ENCODE measurements at regions not wholly inside any gene's neighbourhood (a gene's known extent, or its start where the extent isn't known, plus 50 kb on each side); places are given as distances from the start of the nearest gene placed in this dataset.
"Not testable (repeated sequence)": the region's sequence is repeated elsewhere in the genome, so short reads cannot be mapped to it uniquely, and the experiment has no call there.

- peak; percentile 13 for FAIRE-seq
- no peaks in the 10 kb centered on the region for H3K4me1 ChIP-seq
- H3K4me3 ChIP-seq: no peak overlapping the region
- H3K9me3 ChIP-seq: 0 out of 3 replicates have a peak, but pooled peaks cover 2% of the 10 kb centered on the region
- ChIA-PET CTCF (no interaction called here), POLR2A (no interaction called here)
- no peak overlapping the region for H3K27ac ChIP-seq
- DNase-seq (ENCODE audit: low read depth in 1 of 2, low spot score in 1 of 2): no peak
- TF ChIP-seq GATA3 (IDR thresholded peaks at IDR 0.05; ENCODE audit: borderline replicate concordance) (no peak), PBX3 (IDR thresholded peaks at IDR 0.05) (no peak), POLR2A (IDR thresholded peaks at IDR 0.05; ENCODE audit: low read length) (no peak), FOSL2 (IDR thresholded peaks at IDR 0.05) (no peak), FOSL2 (CRISPR knock-in tag; IDR thresholded peaks at IDR 0.05) (no peak), RARB (CRISPR knock-in tag; IDR thresholded peaks at IDR 0.05) (no peak), EP300 (IDR thresholded peaks at IDR 0.05) (no peak), EHF (CRISPR knock-in tag; IDR thresholded peaks at IDR 0.05) (no peak), HOXB5 (CRISPR knock-in tag; IDR thresholded peaks at IDR 0.05) (no peak), KDM1A (IDR thresholded peaks at IDR 0.05; ENCODE audit: low read depth) (no peak)
- no peak for ATAC-seq
- H3K4me2 ChIP-seq: no peak overlapping the region
These were observed 212.9 kb downstream of the SYT10 start for GRCh38 chr12:33226671-33227070.

DNA sequence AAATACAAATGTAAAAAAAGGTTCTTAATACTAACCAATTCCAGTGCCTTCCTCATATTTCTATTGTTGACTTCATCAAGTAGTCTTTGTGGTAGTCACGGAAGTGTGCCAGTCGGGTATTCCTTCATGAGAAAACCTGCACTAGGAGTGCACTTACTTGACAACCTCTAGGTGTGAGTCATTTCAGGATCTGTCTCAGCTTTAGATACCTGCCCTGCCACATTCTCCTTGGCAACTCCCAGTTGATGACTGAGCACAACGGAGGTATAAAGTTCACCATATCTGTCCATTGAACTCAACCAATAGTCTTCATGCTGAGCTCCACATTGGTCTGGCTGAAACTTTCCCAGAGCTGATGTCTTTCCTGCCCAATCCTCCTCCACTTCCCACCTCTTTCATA lies 215.7 kb downstream of the SYT10 start:
- H3K4me1 ChIP-seq: no peaks in the 10 kb centered on the region
- no peak overlapping the region for H3K4me2 ChIP-seq
- no peak for TF ChIP-seq PHF8 (IDR thresholded peaks at IDR 0.05; ENCODE audit: borderline replicate concordance, low read depth)
- ATAC-seq (no peak), DNase-seq (ENCODE audit: low read depth in 1 of 2, low spot score in 1 of 2) (no peak), FAIRE-seq (no peak)
- no peak overlapping the region for H3K4me3 ChIP-seq
- H3K27ac ChIP-seq: no peak overlapping the region
- CTCF ChIA-PET: no interaction called here
- POLR2A ChIA-PET: no interaction called here
- H3K9me3 ChIP-seq: 0 out of 3 replicates have a peak, but pooled peaks cover 2% of the 10 kb centered on the region
- WGBS (ENCODE audit: missing lambda C conversion rate): 4% methylated on average over 3 of the region's 3 CpGs

- Histone ChIP-seq H3K4me1 (no peaks in the 10 kb centered on the region), H3K4me2 (no peak overlapping the region), H3K27ac (no peak overlapping the region), H3K4me3 (no peak overlapping the region), H3K9me3 (0 out of 3 replicates have a peak, but pooled peaks cover 2% of the 10 kb centered on the region)
- ChIA-PET CTCF (interaction anchor here (0.7 kb wide), 1 partner anchor 30 kb away, joined by 3 read pairs; no protein-coding TSS in a partner anchor), POLR2A (no interaction called here)
- DNase-seq (ENCODE audit: low read depth in 1 of 2, low spot score in 1 of 2): no peak
- WGBS (ENCODE audit: missing lambda C conversion rate): 17% methylated on average over 1 of the region's 4 CpGs
- no peak for TF ChIP-seq PHF8 (IDR thresholded peaks at IDR 0.05; ENCODE audit: borderline replicate concordance, low read depth)
- TF ChIP-seq HDAC2 (IDR thresholded peaks at IDR 0.05): no peak
- no peak for TF ChIP-seq FOSL2 (IDR thresholded peaks at IDR 0.05)
- TF ChIP-seq FOSL2 (CRISPR knock-in tag; IDR thresholded peaks at IDR 0.05): no peak
- TF ChIP-seq, protein P1, sequence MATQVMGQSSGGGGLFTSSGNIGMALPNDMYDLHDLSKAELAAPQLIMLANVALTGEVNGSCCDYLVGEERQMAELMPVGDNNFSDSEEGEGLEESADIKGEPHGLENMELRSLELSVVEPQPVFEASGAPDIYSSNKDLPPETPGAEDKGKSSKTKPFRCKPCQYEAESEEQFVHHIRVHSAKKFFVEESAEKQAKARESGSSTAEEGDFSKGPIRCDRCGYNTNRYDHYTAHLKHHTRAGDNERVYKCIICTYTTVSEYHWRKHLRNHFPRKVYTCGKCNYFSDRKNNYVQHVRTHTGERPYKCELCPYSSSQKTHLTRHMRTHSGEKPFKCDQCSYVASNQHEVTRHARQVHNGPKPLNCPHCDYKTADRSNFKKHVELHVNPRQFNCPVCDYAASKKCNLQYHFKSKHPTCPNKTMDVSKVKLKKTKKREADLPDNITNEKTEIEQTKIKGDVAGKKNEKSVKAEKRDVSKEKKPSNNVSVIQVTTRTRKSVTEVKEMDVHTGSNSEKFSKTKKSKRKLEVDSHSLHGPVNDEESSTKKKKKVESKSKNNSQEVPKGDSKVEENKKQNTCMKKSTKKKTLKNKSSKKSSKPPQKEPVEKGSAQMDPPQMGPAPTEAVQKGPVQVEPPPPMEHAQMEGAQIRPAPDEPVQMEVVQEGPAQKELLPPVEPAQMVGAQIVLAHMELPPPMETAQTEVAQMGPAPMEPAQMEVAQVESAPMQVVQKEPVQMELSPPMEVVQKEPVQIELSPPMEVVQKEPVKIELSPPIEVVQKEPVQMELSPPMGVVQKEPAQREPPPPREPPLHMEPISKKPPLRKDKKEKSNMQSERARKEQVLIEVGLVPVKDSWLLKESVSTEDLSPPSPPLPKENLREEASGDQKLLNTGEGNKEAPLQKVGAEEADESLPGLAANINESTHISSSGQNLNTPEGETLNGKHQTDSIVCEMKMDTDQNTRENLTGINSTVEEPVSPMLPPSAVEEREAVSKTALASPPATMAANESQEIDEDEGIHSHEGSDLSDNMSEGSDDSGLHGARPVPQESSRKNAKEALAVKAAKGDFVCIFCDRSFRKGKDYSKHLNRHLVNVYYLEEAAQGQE (IDR thresholded peaks at IDR 0.05): no peak
- no peak for TF ChIP-seq EP300 (IDR thresholded peaks at IDR 0.05)
- FAIRE-seq: no peak
- no peak for ATAC-seq
These were observed 217.3 kb downstream of the SYT10 start for GRCh38 chr12:33222357-33222756.

DNA sequence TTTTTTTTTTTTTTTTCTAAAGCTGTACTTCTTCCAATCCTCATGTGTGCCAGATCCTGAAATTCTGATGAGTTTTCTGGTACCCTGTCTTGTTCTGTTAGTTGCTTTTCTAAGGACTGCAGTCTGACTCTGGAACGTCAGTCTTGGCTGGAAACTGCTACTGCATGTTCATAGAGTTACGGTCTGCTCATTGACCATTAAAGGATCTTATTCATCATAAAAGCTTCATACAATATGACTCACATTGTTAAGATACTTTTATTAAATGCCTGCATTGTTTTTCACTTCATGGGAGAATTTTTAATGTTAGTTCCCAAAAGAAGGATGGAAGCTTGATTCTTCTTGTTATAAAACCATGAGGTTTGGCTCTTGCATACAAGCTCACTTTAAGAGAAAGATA lies 233.6 kb downstream of the SYT10 start:
- Histone ChIP-seq H3K4me1 (no peaks in the 10 kb centered on the region), H3K9me3 (no peaks in the 10 kb centered on the region), H3K27ac (no peak overlapping the region), H3K4me2 (no peak overlapping the region), H3K4me3 (no peak overlapping the region)
- no peak for FAIRE-seq
- ChIA-PET CTCF (no interaction called here), POLR2A (no interaction called here)
- no peak for DNase-seq (ENCODE audit: low read depth in 1 of 2, low spot score in 1 of 2)
- no peak for TF ChIP-seq BHLHE40 (IDR thresholded peaks at IDR 0.05; ENCODE audit: low read depth, low read length)
- TF ChIP-seq SMC3 (IDR thresholded peaks at IDR 0.05): no peak
- no peak for ATAC-seq
- 16% methylated on average over 2 of the region's 2 CpGs for whole genome bisulfite sequencing (ENCODE audit: missing lambda C conversion rate)

- CTCF ChIA-PET; ATAC-seq; H3K4me1 ChIP-seq; FAIRE-seq; DNase-seq (ENCODE audit: low read depth in 1 of 2, low spot score in 1 of 2); H3K4me2 ChIP-seq; H3K4me3 ChIP-seq; H3K27ac ChIP-seq; H3K9me3 ChIP-seq; POLR2A ChIA-PET: not testable (repeated sequence)
These were observed 245.2 kb downstream of the SYT10 start for GRCh38 chr12:33194389-33194788.
